ENCODE measurements at regions not wholly inside any gene's neighbourhood (a gene's known extent, or its start where the extent isn't known, plus 50 kb on each side); places are given as distances from the start of the nearest gene placed in this dataset.
A peak's percentile ranks its signal among the peaks of the same experiment; 100 is the strongest.
"Not testable (repeated sequence)": the region's sequence is repeated elsewhere in the genome, so short reads cannot be mapped to it uniquely, and the experiment has no call there.

DNA sequence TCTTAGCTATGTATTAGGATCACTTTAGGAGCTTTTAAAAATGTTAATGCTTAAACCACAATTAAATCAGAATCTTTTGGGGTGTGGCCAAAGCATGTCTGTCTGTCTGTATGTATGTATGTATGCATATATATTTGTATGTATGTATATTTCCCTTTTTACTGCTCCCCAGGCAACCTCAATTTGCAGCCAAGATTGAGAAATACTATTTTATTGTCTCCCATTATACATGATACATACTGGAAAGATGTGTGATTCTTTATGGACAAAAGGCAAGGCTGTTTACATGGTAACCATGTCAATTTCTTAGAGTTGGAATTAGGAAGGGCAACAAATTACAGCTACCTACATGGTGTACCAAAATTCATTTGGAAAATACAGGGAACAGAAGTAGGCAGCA lies 783.6 kb downstream of the ETS1 start:
- no peak for DNase-seq

DNA sequence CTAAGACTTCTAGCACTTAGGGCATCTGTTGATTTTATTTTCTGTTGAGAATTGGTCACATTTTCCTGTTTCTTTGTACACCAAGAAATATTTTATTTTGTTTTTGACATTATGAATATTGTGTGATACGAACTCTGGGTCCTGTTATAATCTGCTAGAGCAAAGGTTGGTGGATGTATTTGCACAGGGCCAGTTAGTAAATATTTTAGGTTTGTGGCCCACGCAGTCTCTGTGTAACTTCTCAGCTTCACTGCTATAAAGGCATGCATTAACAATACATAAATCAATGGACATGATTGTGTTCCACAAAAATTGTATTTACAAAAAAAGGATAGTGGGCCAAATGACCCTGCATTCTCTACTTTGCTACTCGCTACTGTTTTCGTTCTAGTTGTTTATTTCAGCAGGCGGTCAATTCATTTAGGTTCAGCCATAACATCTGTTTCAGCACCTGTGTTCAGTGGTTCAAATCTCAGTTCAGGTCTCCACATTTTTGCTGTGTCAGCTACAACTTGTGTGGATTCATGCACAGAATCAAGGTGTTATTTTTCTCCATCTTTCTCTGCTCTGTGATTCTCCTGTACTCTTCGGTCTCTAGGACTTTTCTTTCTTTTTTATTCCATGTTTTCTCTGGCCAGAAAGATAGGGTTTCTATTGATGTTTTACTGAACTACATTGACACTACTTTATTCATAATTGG lies 786.2 kb downstream of the ETS1 start:
- DNase-seq, result no peak

DNA sequence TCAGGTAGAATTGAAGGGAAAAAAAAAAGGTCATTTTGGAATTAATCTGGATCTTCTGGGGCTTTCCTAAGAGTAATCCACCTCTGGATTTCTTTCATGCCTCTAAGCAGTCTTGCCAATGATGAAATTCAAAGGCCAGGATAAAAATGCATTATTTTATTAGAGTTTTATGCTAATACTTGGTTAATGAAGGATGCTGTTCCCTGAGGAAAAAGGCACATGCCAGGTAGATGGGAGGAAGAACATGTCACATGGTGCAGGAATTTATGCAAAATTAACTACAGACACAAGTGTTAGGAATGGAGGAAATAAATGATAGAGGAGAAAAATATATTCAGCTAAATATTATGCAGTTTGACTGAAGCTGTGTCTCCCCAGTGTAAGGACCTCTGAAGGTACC lies 792.0 kb downstream of the ETS1 start:
- no peak for DNase-seq

DNA sequence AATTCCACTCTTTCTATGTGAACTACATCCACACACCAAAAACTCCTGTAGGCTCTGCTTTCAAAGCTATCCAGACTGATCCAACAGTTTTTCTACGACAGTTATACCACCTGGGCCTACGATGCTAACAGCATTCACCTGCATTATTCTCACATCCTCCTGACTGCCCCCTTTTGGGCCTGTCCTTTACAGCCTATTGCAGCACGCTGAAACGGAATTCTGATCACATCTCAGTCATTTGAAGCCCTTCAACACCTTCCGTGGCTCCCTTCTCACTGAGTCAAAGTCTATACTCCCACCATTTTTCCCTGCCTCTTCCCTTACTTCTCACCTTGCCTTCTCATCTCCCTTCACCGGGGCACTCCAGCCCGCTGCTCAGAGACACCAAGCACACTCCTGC lies 791.3 kb upstream of the KIRREL3 start:
- no peak for DNase-seq

DNA sequence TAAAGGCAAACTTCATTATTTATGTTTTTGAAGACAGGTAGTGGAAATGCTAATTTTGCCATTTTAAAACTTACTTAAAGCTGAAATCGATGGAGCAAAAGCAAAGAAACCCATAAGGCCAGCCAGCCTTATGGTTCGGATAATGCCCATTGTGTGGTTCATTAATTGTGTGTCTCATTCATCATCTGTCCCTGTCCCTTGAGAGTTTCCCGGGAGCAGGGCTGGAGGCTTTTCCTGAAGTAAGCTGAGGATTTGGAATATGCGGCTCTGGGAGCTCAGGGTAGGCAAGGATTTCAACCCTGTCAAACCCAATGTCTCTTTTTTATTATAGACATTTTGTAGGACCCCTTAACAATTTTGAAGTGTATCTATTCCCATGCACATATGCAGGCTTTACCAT lies 790.0 kb upstream of the KIRREL3 start:
- DNase-seq, result no peak

DNA sequence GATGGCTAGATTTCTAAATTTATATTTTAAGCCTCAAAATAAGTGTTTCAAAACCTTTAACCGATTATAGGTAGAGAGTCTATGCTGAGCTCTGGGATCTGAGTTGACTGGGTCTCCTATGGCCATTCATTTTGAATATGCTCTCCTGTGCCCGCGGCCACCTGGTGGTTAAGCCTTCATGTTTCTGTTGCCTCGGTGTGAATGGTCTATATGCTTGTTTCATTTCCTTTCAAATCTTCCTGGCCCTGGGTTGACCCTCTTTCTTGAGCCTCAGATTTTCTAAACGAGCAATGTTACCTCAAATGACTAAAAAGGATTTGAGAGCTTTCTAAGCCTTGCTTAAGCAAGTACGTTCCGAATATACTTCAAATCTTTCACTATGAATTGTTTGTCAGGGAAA lies 789.4 kb upstream of the KIRREL3 start:
- peak; percentile 21 for DNase-seq

DNA sequence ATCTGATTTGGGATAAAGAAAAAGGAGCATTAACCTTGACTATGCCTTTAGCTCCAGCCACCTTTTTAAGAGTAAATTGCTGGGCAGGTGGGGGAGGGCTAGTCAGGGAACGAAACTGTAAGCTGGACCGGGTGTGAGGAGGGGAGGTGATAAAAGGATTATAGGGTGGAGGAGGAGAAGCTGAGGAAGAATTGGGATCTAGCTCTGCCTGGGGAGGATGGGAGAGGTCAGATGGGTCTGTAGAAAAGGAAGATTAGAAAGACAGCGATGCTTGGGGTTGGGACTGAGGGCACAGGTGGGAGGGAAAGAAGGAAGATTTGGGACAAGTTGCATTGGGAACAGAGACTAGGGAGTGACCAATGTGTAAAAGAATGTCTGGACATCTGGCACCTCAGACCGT lies 772.4 kb upstream of the KIRREL3 start:
- DNase-seq, result not testable (repeated sequence)

DNA sequence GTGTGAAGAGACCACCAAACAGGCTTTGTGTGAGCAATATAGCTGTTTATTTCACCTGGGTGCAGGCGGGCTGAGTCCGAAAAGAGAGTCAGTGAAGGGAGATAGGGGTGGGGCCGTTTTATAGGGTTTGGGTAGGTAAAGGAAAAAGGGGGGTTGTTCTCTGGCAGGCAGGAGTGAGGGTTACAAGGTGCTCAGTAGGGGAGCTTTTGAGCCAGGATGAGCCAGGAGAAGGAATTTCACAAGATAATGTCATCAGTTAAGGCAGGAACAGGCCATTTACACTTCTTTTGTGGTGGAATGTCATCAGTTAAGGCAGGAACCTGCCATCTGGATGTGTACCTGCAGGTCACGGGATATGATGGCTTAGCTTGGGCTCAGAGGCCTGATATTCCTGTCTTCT lies 768.4 kb upstream of the KIRREL3 start:
- DNase-seq, result not testable (repeated sequence)

DNA sequence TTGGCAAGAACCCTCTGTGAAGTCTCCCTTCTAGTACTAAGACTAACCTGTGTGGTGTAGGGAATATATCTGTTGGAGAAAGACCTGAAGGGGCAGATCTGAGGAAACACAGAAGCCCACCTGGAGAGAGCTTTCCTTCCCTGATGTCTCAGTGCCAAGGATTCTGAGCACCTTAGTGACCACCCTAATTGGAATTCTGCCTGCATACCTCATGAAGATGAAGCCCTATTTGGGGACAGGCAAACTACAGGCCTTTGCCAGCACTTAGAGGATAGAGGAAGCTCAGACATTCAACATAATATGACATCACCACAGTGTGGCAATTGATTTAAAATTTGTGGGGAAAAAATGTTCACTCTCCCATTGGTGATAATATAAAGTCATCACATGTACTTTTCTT lies 766.2 kb upstream of the KIRREL3 start:
- no peak for DNase-seq

DNA sequence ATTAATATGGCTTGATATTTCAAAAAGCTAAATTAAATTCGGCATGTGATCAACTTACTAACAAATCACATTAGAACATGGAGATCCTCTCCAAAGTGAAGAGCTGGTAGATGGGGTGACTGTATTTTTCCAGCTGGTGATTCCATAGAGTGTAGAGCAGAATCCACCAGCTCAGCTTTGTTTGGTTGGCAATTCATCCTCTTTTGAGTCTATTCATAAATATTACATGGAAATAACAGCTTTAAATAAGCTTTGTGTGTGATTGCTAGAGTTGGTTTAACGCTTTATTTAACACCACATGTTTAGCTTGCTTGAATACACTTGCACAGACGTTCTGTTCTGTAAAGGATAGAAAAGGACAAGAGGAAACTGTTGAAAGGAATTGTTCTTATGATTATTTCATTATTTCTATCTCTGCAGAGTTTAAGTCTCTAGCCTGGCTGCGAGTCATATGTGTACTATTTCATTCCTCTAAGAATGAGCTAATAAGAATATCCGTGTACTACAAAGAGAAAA lies 738.3 kb upstream of the KIRREL3 start:
- no peak for DNase-seq

DNA sequence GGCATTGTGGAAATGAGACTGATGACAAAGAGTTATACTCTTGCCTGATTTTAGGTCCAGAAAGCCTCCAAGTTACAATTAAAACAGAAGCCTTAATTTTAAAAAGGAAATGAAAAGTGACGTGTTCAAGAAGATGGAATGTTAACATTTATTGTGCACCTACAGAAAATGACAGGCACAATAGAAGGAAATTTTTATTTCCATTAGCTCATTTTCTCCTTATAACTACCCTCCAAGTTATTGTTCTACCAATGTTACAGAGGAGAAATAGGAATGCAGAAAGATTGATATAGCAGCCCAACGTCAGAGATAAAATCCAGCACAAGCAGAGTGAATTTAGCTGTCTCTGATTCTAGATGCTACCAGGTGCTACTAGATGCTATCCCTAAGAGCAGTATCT lies 736.9 kb upstream of the KIRREL3 start:
- no peak for DNase-seq

DNA sequence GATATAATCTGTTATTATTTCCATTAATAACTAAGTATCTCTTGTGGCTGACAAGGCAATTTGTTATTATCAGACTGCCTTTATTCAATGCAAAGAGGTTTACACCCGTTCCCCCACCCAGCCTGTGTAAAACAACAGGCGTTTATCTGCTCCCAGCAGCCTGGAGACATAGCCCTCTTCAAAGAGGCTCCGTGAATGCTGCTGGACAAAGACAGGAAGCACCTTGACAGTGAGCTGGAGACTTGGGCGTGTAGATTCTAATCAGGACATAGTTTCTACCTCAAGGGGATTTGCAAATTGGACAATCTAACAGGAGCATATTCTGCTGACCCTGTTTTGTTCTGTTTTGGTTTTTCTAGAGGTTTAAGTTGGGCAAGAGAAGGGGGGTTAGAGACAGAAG lies 733.0 kb upstream of the KIRREL3 start:
- DNase-seq, result no peak

DNA sequence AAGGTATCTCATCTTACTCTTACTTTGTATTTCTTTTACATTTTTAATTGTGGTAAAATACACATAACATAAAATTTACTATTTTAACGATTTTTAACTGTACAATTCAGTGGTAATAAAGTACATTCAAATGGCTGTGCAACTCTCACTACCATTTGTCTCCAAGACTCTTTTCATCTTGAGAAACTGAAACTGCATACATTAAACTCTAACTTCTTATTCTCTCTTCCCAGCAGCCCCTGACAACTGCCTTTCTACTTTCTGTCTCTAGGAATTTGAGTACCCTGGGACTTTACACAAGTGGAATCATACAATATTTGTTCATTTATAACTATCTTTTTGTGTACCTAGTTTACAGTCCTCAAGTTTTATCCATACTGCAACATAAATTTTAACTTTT lies 725.8 kb upstream of the KIRREL3 start:
- DNase-seq, result no peak

DNA sequence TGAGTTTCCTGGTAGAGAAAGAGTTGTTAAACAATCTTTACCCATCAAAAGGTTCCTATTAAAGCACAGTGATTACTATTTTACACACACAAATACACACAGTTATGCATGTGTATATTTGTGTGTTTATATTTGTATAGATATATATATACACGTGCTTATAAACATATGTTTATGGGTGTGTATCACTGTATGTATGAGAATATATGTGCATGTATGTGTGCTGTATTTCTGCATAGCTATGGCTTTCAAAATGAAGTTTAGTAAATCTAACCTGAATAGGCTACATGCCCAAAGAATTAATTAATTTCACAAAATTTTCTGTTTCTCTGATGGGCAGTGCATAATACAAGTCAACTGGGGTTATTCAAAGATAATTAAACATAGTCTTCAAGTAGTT lies 723.1 kb upstream of the KIRREL3 start:
- DNase-seq, result no peak

DNA sequence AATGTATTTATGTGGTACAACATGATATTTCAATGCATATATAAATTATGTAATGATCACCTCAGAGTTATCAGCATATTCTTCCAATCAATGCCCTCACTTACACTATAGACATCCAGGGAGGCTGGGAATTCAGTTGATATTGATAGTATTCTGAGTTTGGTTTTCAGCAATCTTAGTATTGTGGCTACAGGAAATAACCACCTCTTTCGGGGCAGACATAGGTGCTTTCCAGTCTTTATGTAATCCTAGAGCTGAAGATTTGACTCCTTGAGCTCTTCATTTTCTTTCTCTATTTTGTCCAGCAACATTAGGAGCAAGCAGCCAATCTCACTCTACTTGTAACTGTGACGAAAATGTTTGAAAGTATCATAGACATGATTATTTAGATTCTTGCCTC lies 712.7 kb upstream of the KIRREL3 start:
- DNase-seq, result no peak

DNA sequence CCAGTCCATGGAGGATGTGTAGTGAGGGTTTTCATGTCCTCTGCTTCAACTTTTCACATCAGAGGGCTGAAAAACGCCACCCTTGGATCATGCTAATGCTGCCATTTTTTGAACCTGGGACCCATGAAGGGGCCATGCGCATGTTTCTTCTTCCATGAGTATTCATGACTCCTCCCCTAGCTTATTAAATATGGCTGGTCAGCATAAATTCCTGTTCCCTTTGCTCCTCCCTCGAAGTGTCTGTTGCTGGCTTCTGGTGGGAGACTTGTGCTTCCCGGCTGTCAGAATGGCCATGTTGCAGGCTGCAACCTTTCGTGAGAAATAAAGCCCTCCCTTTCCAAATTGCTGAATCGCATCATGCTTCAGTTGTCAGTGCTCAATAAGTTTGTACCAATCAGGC lies 711.2 kb upstream of the KIRREL3 start:
- no peak for DNase-seq

DNA sequence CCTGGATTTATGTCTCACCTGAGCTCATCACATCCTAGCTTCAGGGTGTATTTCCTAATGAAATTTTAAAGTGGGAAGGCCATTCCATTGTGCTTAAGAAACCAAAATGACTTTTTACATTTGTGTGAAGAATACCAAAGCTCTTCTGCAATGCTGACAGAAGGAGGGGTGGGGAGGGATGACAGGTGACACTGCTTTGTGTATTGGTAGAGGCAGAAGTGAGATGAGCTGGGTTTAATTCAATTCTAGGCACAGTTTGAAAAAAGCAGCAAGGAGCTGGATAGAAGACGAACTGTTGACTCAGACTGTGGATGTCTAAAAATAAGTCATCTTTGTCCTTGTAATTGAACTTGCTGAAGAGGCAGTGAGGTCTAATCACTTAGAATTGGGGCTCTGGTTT lies 710.3 kb upstream of the KIRREL3 start:
- DNase-seq, result no peak

DNA sequence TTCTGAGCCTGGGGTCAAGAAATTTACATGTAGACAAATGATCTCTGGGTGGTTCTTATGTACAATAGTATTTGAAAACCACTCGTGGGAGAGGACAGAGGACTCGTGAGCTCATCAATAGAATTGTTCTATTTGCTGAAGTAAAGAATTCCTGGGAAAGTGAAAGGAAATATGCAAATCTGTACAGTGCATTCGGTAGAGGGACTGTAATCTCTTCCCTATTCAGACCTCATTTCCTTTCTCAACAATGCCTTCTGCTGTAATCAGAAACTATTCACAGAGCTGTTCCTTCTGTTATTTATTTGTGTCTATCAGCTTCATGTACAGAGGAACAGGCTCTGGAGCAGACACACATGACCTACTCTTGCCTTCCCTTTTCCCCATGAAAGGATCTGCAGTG lies 709.4 kb upstream of the KIRREL3 start:
- DNase-seq, result no peak

DNA sequence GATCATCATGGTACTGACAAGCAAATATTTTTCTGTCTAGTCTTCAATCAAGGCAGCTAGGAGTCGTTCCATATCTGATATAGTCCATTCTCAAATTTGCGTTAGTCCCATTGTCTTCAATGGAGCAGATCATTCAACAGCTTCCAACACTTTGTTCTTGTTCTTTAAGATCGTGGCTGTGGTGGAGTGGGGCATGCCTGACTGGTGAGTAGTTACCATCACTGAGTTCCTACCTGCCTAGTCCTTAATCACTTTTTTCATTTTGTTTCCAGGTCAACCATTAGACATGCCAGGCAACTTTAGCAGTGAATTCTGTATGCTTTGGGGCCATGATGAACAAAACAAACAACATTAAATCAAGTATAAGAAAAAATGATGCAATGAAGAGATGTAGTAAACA lies 693.1 kb upstream of the KIRREL3 start:
- DNase-seq, result no peak

DNA sequence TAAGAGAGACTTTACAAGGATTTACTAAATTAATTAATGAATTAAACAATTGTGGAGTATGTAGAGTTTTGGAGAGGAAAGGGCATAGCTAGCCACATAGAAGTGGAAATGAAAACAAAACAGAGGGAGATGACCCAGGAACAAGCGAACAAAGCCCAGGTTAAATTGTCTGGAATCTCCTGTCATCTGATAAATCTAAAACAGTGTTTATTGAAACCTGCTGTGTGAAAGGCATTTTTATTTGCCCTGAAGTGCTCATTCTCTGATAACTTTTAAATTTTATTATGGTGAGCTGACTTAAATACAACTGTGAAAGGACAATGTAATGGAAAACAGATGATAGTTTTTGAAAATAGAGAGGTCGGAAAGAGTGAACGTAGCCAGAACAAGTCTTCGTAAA lies 682.8 kb upstream of the KIRREL3 start:
- DNase-seq, result no peak

DNA sequence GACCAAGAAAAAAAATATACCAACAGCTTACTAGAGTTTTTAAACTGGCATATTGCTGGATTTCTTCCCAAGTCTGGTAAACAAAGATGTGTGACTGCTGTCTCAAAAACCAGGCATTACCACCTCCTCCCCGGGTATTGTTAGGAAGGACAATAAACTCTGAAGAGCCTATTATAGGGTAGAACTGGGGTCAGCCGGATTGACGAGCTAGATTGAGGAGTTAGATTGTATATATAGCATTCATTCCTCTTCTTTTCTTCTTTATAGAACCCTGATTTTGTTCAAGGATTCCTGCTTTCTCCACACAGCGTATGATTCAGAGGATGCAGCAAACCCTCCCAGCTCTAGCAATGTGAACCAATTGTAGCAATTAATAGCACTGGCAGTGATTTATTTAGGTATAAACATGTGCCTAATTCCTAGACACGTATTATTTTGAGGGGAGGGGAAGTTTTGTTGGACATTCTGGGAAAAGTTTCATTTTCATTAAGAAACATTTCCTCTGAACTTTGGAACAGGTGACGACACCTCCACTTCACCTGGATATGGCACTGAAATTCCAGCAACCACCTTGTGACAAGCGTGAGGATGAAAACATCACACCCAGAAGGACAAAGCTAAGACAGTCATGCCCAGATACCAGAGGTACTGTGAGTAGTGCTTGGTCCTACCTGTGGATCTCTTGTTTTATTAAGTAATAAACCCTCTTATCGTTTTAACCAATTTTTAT lies 679.4 kb upstream of the KIRREL3 start:
- no peak for DNase-seq

DNA sequence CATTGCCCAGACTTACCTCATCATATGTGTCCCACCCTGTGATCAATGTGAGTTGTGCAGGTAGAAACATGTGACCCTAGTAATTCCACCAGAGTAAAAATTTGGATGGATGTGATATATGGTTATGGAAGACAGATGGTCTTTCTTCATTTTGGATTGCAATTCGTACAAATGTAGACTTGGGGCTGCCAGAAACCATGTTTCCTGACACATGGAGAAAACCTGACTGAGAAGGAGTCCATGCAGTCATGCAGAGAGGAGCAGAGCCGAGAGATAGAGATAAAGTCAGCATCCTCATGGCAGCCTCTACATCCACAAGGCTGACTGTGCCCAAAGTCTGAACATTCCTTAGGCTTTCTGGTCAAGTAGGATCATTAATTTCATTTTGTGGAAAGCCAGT lies 678.1 kb upstream of the KIRREL3 start:
- DNase-seq, result no peak

DNA sequence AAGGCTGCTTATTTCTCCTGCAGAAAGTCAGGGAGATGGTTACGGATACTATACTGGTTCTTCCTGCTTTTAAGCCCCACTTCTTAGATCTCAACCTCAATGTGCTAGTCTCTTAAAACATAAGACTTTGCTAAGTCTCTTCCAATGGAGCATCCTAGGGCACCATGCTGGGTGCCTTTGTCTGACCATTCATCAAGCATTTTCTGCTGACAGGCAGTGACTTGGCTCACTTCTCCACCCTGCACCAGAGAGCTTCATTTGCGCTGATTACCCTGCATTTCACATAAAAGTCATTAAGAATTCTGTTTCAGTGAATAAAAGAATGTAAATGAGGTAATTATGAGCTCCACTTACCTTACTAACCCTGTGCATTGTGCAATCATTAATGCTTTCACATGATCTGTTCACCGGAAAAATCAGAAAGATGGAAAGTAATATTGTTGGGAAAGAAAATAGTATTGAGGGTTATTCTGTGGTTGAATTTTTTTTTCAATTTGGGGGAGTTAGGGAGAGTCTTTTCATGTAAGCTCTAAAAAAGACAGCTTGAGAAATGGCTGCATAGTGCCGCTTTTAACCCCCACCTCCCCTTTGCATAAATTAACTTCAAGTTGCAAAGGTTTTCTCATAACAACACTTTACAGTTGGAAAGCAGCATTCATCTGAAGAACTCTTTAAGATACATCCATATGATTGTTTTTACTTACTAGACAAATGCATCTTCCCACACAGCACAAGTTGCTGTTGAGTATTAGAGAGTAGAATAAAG lies 677.3 kb upstream of the KIRREL3 start:
- no peak for DNase-seq

DNA sequence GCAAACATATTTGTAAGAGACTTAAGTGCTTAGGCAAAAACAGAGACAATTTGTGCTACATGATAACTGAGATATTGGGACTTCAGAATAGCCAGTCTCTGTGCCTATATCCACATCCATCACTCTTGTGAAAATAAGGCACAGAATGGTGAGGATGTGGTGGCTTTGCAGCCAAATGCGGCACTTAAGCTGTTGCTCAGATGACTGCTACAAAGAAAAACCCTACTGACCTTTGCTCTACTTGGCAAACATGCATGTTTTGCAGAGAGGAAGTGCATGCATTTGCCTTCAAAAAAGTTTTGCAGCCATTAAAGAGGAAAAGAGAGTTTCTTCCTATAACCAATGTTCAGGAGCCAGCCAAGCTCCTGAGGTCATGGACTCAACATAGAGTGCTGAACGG lies 675.0 kb upstream of the KIRREL3 start:
- no peak for DNase-seq

Data from right hindlimb (tissue), 1 donor.